NCI-H128 (cell line): ENCODE measurements at regions not wholly inside any gene's neighbourhood (a gene's known extent, or its start where the extent isn't known, plus 50 kb on each side); places are given as distances from the start of the nearest gene placed in this dataset.

Source experiments
- DNase-seq: peaks from one replicate; lab custom pipeline; 2025; ENCODE audit not compliant: unreplicated experiment; lab: John Stamatoyannopoulos, UW

- no peak for DNase-seq
Measured at GRCh38 chr5:74042559-74042958, 416.6 kb downstream of the ARHGEF28 start.

GRCh38 chr5:74041913-74042312 lies 415.9 kb downstream of the ARHGEF28 start:
- no peak for DNase-seq

GRCh38 chr5:74040811-74041491 lies 415.0 kb downstream of the ARHGEF28 start:
- no peak for DNase-seq

GRCh38 chr5:74040065-74040551 lies 414.1 kb downstream of the ARHGEF28 start:
- DNase-seq = no peak

- DNase-seq = no peak
Measured at GRCh38 chr5:74037321-74037720, 411.3 kb downstream of the ARHGEF28 start.

GRCh38 chr5:74035521-74035937 lies 409.5 kb downstream of the ARHGEF28 start:
- DNase-seq = no peak

- no peak for DNase-seq
Measured at GRCh38 chr5:74034733-74035132, 408.7 kb downstream of the ARHGEF28 start.

GRCh38 chr5:74032617-74033016 lies 406.6 kb downstream of the ARHGEF28 start:
- DNase-seq = no peak

- no peak for DNase-seq
Measured at GRCh38 chr5:74031536-74031935, 405.5 kb downstream of the ARHGEF28 start.

- no peak for DNase-seq
Measured at GRCh38 chr5:74030821-74031220, 404.8 kb downstream of the ARHGEF28 start.

- no peak for DNase-seq
Measured at GRCh38 chr5:74030371-74030770, 404.4 kb downstream of the ARHGEF28 start.

- no peak for DNase-seq
Measured at GRCh38 chr5:74028976-74029375, 403.0 kb downstream of the ARHGEF28 start.

- no peak for DNase-seq
Measured at GRCh38 chr5:74028406-74028805, 402.4 kb downstream of the ARHGEF28 start.

GRCh38 chr5:74027732-74028338 lies 401.8 kb downstream of the ARHGEF28 start:
- DNase-seq = no peak

- no peak for DNase-seq
Measured at GRCh38 chr5:74026310-74026709, 400.3 kb downstream of the ARHGEF28 start.

GRCh38 chr5:74021126-74021525 lies 395.1 kb downstream of the ARHGEF28 start:
- no peak for DNase-seq

- no peak for DNase-seq
Measured at GRCh38 chr5:74020503-74020902, 394.5 kb downstream of the ARHGEF28 start.

- DNase-seq = no peak
Measured at GRCh38 chr5:74019923-74020322, 393.9 kb downstream of the ARHGEF28 start.

- peak; percentile 17 for DNase-seq
Measured at GRCh38 chr5:74017786-74018211, 391.8 kb downstream of the ARHGEF28 start.

- DNase-seq = no peak
Measured at GRCh38 chr5:74017112-74017511, 391.1 kb downstream of the ARHGEF28 start.

GRCh38 chr5:74016373-74016772 lies 390.4 kb downstream of the ARHGEF28 start:
- no peak for DNase-seq

- no peak for DNase-seq
Measured at GRCh38 chr5:74015716-74016115, 389.7 kb downstream of the ARHGEF28 start.

- no peak for DNase-seq
Measured at GRCh38 chr5:74013222-74013621, 387.2 kb downstream of the ARHGEF28 start.
